ENCODE measurements at regions not wholly inside any gene's neighbourhood (a gene's known extent, or its start where the extent isn't known, plus 50 kb on each side); places are given as distances from the start of the nearest gene placed in this dataset.

DNA sequence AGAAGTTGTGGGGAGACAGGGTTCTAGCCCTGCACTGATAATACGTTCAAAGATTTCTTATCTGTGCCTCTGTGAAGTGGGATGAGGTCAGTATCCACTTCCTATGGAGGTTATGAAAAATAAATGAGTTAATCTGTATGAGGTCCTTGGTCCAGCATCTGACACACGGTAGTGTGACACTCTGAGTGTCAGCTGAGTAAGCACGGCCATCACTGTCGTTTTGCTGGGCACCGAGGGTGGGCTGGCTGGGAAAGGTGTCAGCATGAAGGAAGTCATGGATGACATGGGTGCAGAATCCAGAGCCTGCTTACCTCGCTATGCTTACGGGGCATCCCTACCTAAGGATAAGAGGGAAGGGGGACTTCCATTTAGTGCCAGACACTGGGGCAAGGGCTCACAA is 150.3 kb downstream of the INHBB start (continued):
- TF ChIP-seq ETS1 (IDR thresholded peaks at IDR 0.05) (no peak), ZNF114 (CRISPR knock-in tag; IDR thresholded peaks at IDR 0.05) (no peak), ZNF331 (CRISPR knock-in tag; IDR thresholded peaks at IDR 0.05; ENCODE audit: low read depth) (no peak), POLR2AphosphoS5 (IDR thresholded peaks at IDR 0.05; ENCODE audit: low read depth) (no peak), JUNB (IDR thresholded peaks at IDR 0.05; ENCODE audit: unreplicated experiment) (no peak), EZH2phosphoT487 (IDR thresholded peaks at IDR 0.05; ENCODE audit: unreplicated experiment) (no peak), EZH2 (IDR thresholded peaks at IDR 0.05; ENCODE audit: low read depth, unreplicated experiment) (no peak), CTCF (conservative IDR thresholded peaks at IDR 0.05; ENCODE audit: low read depth in 2 of 2) (no peak), NANOG (IDR thresholded peaks at IDR 0.05; ENCODE audit: borderline replicate concordance) (no peak), CREB1 (CRISPR knock-in tag; IDR thresholded peaks at IDR 0.05; ENCODE audit: low read depth) (no peak)

DNA sequence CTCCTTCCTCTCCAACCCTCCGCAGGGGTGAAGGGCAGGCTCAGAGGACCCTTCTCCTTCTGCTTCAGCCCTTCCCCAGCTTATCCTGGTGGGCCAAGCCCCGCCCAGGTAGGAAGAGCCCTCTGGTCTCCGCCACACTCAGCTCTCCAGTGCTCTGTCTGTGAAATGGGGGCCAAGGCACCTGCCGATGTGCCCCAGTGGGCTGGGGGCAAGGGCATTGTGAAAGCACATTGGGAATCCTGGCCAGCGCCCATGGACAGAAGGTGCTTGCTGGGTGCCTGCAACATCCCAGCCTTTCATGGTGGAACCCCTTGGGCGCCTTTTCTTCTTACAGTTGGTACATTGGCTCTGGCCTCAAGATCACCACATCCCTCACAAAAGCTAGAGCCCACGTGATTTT is 150.8 kb downstream of the INHBB start:
- H3K9me3 Mint-ChIP-seq: no peaks in the 10 kb centered on the region; the same call in 2 of the 3 replicates
- H3K27ac Mint-ChIP-seq: no peak overlapping the region
- H3K36me3 Mint-ChIP-seq (ENCODE audit: low read depth): no peaks in the 10 kb centered on the region
- no peaks in the 10 kb centered on the region for H3F3A ChIP-seq (replicated peaks; ENCODE audit: low read depth)
- H3K4me1 Mint-ChIP-seq: peaks cover 6% of the 10 kb centered on the region; the same call in 2 of the 3 replicates
- H3K4me3 Mint-ChIP-seq: no peak overlapping the region
- no peak overlapping the region for H3K4me2 ChIP-seq
- H3K79me2 ChIP-seq (replicated peaks; ENCODE audit: insufficient read depth): no peaks in the 10 kb centered on the region
- H4K20me1 ChIP-seq (replicated peaks; ENCODE audit: insufficient read depth): no peaks in the 10 kb centered on the region; the same call in 1 of the 2 replicates
- no peaks in the 10 kb centered on the region for H3K9me2 ChIP-seq (ENCODE audit: insufficient read depth)
- no peak overlapping the region for H2AFZ ChIP-seq
- no peak overlapping the region for H3K27ac ChIP-seq (ENCODE audit: low read depth)
- ATAC-seq (no peak), DNase-seq (ENCODE audit: low spot score) (no peak)
- no peak overlapping the region for H3K4me3 ChIP-seq
- H3K27me3 Mint-ChIP-seq (ENCODE audit: insufficient read depth, low read depth, poor library complexity): peaks cover 14% of the 10 kb centered on the region
- no peaks in the 10 kb centered on the region for H3K36me3 ChIP-seq (ENCODE audit: insufficient read depth)
- H3K4me1 ChIP-seq (ENCODE audit: insufficient read depth): no peaks in the 10 kb centered on the region
- H3K27me3 ChIP-seq (ENCODE audit: insufficient read depth): no peaks in the 10 kb centered on the region
- no peak for TF ChIP-seq EZH2 (IDR thresholded peaks at IDR 0.05; ENCODE audit: low read depth, unreplicated experiment)
- no peak for TF ChIP-seq EZH2phosphoT487 (IDR thresholded peaks at IDR 0.05; ENCODE audit: unreplicated experiment)
- TF ChIP-seq ZNF114 (CRISPR knock-in tag; IDR thresholded peaks at IDR 0.05): no peak
- no peak for TF ChIP-seq CREB1 (CRISPR knock-in tag; IDR thresholded peaks at IDR 0.05; ENCODE audit: low read depth)
- TF ChIP-seq NANOG (IDR thresholded peaks at IDR 0.05; ENCODE audit: borderline replicate concordance): no peak
- TF ChIP-seq ZNF462 (CRISPR knock-in tag; IDR thresholded peaks at IDR 0.05): no peak
- no peak for TF ChIP-seq STAT1 (IDR thresholded peaks at IDR 0.05; ENCODE audit: unreplicated experiment)
- TF ChIP-seq POLR2AphosphoS5 (IDR thresholded peaks at IDR 0.05; ENCODE audit: low read depth): no peak
- no peak for TF ChIP-seq CTCF (conservative IDR thresholded peaks at IDR 0.05; ENCODE audit: low read depth in 2 of 2)
- no peak for TF ChIP-seq JUNB (IDR thresholded peaks at IDR 0.05; ENCODE audit: unreplicated experiment)
- no peak for TF ChIP-seq ETS1 (IDR thresholded peaks at IDR 0.05)
